GM19395 (cell line): ENCODE measurements at regions not wholly inside any gene's neighbourhood (a gene's known extent, or its start where the extent isn't known, plus 50 kb on each side); places are given as distances from the start of the nearest gene placed in this dataset.
"Not testable (repeated sequence)": the region's sequence is repeated elsewhere in the genome, so short reads cannot be mapped to it uniquely, and the experiment has no call there.

Source experiments
- ATAC-seq: cut with Tn5 transposase; IDR thresholded peaks from one replicate; pipeline ENCODE4 v1.9.1; 2021; ENCODE audit warnings: mild to moderate bottlenecking, moderate library complexity; ENCODE audit not compliant: unreplicated experiment

DNA sequence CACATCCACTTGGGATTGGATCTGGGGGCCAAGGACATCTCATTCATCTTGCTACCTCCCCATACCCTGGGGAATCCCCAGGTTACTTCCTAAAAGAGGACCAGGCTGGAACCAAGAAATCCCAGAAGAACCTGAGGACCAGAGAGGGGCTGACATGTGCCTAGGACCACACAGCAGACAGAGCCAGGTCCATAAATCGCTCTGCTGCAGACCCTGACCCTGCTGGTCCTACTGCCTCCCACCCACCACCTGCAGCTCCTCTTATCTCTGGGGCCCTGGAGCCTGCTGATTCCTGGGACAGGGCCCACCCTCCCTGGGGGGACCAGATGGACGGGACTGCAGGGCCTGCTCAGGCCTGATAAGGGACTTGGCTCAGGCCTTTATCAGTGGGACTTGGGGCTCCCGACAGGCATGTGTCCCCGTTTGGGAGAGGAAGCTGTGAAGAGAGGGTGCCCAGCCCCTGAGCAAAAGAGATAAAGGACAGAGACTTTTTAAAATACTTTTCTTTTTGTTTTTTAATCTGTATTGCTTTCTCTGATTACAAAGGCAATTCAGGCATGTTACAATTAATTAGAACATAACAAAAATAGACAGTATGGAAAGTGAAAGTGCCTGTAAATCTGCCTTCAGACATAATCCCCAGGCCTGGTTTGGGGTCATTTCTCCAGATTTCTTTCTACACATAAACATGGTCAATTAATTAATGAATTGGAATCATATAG, 101.3 kb upstream of the LARP1 start:
- ATAC-seq: no peak

DNA sequence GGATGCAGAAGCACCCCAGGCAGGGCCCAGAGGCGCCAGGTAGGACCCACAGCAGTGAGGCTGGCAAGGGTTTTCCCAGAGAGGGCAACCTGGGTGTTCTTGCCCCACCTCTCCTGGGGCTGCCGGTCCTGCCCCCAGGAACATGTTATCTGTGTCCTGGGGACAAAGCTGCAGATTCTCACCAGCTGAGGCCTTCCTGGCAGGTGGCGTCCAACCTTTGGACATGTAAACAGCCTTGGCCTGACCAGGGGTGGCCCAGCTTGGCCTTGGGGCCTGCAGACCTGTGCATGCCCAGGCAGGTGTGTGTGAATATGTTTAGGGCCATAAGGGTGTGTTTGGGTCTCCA, 101.8 kb upstream of the LARP1 start:
- ATAC-seq: no peak

DNA sequence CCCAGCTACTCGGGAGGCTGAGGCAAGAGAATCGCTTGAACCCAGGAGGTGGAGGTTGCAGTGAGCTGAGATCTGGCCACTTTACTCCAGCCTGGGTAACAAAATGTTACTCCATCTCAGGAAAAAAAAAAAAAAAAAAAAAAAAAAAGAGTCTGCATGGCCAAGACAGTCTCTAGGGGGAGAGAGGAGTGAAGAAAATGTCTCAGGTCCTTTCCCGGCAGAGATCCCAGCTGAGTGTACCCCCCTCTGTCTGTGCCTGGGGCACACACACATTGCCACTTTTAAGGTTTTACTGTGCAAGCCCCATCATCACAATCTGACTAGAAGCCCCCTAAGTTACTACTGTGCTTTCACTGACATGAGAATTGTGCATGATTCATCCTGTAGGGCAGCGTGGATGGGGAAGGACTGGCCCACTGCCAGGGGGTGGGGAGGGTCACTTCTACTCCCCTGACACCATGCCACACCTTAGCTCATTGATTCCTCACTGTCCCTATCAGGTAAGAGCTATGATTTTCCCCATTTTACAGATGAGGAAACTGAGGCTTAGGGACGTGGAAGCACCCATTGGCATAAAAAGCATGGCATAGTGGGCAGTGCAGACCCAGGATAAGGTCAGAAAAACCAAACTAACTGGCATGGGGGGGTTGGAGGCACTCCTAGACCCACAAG, 102.3 kb upstream of the LARP1 start:
- no peak for ATAC-seq

DNA sequence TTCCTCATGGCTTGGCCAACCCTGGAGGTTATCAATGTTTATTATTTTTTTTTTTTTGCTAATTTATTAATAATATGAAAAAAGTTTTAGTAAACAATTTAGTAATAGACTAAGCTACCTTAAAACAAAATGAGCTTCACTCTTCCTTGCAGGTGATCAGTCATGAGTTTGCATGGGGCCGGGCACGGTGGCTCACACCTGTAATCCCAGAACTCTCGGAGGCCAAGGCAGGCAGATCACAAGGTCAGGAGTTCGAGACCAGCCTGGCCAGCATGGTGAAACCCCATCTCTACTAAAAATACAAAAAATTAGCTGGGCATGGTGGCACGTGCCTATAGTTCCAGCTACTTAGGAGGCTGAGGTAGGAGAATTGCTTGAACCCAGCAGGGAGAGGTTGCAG, 103.4 kb upstream of the LARP1 start:
- ATAC-seq: not testable (repeated sequence)

DNA sequence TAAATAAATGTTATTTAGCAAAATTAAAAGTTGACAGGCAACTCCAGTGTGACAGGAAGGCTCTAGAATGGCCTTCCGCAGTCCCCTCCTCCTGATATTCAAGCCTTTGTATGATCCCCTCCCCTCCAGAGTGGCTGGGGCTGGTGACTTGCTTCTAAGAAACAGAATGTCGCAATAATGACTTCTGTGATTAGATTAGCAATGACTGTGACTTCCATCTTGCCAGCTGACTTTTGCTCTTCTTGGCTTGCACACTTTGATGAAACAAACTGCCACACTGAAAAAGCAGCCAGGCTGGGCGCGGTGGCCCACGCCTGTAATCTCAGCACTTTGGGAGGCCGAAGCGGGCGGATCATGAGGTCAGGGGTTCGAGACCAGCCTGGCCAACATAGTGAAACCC, 106.5 kb upstream of the LARP1 start:
- ATAC-seq: no peak

DNA sequence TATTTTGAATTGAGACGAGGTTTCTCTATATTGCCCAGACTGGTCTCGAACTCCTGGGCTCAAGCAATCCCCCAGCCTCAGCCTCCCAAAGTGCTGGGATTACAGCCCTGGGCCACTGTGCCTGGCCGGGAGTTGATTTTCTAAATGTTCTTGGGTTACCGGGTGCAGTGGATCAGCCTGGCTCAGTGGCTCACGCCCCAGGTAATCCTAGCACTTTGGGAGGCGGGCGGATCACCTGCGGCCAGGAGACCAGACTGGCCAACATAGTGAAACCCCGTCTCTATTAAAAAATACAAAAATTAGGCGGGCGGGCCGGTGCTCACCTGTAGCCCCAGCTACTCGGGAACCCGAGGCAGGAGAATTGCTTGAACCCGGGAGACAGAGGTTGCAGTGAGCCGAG, 106.9 kb upstream of the LARP1 start:
- no peak for ATAC-seq

DNA sequence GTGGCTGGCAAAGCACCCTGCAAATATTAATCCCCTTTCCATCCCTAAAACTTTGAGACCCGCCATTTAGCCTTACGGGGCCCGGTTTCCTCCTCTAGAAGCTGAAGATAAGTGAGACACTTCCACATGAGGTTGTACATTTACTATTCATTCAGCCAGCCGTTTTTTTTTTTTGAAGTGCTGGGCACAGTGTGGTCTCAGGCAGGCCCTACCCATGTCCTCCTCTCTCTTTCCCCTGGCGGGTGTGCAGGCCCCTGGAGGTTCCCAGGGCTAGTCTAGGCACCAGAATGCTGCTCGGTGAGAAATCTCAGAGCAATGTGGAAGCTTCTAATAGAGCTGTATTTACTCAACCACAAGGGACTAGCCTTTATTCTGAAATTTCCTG, 107.4 kb upstream of the LARP1 start:
- ATAC-seq: peak; percentile 6

DNA sequence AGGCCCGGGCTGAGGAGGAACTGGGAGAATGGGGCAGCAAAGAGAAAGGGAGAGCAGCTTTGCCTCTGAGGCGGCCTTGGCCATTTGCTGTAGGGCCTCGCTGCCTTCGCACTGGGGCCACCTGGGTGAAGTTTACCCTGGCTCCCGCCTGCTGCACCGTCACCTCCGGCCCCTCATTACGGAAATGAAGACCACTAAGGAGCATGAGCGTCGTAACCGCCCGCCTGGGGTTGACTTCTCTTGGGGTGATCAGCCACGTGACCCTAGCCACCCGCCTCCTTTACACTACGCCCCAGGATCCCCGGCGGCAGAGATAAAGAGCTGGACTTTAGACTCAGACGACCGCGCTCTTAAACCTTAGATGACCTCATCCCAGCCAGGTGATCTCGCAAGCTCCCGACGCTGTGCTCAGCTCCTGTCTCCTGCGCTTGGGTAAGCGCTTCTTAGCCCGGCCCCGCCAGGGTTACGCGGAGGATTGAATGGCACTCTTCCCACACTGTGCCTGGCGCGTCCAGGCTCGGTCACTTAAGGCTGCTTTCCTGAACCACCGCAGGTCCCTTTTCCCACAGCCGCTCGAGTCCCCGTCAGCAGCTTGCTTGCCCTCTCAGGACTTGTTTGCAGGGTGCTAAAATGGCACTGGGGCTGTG, 107.9 kb upstream of the LARP1 start:
- ATAC-seq: peak; percentile 75

DNA sequence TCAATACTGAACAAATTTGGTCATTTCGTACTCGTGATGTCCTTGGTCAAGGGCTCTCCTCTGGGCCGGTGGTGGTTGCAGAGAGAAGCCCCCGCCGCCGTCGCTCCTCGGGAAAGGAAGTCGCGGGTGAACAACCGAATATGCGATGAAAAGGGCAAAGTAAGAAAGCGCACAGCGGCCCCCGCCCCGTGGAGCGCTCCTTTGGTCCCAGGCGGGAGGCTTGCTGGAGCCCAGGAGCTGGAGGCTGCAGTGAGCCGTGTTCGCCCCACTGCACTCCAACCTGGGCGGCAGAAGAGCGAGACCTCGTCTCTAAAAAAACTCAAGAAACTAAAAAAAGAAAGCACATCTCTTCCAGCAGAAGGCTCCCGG, 108.4 kb upstream of the LARP1 start:
- ATAC-seq: peak; percentile 32

DNA sequence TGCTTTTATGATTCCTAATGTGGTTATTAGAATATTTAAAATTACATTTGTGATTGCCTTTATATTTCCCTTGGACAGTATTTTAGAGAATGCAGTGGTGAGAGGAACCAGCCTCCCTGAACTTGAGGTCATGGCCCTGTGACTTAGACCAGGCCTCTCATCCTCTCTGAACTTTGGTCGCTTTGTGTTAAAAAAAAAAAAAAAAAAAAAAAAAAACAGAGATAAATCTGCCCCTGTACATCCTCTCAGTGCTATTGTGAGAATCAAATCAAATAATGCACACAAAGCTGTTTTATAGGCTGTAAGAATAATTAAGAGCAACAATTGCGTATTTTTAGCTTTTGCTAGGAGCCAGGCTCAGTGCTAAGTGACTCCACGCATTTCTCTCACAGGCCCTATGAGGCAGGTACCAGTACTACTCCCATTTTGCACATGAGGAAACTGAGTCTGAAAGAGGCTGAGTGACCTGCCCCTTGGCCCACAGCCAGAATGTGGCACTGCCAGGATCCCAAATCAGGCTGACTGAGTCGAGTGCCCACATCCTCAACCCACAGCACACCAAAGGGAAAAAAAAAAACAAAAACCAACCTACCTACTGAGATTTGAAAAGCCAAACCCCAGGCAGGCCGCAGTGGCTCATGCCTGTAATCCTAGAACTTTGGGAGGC, 110.3 kb upstream of the LARP1 start:
- no peak for ATAC-seq

DNA sequence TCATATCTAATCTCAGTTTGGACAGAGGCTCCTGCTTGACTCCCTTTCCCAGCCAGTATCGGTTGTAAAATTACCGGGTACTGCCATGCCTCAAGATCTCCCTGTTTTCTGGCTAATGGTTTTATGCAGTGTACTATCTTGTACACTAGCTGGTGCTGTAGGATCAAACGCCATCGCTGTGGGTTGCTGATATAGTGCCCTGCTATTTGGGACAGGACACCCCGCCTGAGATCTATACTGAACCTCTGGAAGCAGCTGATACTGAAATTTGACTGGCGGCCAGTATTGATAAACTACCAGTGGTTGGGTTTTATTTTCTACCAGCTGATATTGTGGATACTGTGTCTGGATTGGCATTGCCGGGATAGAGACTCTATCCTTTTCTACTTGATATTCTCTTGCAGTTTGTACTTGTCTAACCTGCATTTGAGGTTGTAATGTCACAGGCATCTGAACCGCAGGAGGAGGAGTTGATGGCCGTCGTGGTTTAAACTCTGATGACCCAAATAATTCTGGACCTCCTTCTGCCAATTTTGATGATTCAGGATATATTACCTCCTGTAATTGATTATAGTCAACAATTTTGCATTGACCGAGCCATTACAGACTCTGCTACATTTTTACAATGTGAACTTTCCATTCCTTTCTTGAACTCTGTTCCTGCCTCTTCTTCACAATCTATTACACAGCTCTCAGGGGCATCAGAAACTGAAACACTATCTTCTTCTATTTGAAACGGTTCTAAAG, 112.5 kb upstream of the LARP1 start:
- no peak for ATAC-seq

DNA sequence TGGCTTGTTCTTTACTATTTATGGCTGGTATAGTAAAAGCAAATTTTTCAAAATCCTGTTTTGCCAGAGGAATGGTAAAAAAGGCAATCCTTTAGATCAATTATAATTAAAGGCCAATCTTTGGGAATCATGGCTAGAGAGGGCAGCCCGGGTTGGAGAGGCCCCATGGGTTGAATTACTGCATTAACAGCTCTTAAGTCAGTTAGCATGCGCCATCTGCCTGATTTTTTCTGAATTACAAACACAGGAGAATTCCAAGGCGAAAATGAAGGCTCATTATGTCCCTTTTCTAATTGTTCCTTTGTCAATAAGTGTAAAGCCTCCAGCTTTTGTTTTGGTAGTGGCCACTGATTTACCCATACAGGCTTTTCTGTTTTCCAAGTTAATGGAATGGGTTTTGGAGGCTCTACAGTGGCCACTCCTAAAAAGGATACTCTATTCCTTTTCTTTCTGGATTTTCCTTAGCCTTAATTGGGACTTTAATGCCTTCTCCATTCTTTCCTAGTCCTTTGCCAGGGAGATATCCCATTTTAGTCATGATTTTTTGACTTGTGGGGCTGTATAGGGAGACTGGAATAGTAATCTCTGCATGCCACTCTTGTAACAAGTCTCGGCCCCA, 114.9 kb upstream of the LARP1 start:
- not testable (repeated sequence) for ATAC-seq

DNA sequence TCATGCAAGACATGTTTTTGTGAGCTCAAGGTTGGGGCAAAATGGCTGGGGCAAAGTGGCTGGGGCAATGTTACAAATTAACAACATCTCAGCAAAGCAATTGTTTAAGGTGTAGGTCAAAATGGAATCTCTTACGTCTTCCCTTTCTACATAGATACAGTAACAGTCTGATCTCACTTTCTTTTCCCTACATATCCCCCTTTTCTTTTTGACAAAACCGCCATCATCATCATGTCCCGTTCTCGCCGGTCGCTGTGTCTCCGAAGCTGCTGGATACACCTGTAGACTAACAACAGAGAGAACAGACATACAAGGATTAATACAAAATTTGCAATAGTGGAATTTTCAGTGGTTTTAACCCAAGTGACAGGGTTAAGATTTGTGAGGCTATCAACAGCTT, 118.4 kb upstream of the LARP1 start:
- ATAC-seq: not testable (repeated sequence)

DNA sequence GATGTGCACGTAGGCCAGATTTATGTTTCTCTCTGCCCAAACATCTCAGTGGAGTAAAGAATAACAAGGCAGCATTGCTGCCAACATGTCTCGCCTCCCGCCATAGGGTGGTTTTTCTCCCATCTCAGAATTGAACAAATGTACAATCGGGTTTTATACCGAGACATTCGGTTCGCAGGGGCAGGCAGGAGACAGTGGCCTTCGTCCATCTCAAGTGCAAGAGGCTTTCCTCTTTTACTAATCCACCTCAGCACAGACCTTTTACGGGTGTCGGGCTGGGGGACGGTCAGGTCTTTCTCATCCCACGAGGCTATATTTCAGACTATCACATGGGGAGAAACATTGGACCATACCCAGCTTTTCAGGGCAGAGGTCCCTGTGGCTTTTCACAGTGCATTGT, 118.9 kb upstream of the LARP1 start:
- not testable (repeated sequence) for ATAC-seq

DNA sequence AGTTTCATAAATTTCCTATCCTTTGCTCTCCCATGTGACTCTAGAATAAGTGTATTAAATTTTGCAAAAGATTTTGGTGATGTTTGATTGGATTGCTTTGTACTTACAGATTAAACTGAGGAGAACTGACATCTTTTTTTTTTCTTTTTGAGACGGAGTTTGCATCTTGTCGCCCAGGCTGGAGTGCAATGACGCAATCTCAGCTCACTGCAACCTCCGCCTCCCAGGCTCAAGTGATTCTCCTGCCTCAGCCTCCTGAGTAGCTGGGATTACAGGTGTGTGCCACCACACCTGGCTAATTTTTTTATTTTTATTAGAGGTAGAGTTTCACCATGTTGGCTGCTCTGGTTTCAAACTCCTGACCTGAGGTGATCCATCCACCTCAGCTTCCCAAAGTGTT, 121.4 kb upstream of the LARP1 start:
- ATAC-seq: not testable (repeated sequence)

DNA sequence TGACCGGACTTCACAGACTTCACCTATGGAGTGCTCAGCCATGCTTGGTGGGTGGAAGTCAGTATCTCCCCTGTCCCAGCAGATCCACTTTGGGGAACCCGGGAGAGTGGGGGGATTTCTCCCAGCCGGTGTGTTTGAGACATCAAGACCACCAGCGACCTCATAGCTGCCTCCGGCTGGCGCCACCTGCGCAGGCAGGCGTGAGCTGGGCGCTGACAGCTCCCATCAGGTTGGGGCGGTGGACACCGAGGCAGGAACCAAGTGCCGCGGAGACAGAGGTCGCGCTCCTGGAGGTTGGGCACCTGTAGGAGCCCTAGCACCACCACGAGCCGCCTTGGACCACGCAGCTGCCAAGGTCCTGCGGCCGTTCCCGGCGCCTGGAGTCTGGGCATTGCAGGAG, 124.0 kb upstream of the LARP1 start:
- no peak for ATAC-seq

DNA sequence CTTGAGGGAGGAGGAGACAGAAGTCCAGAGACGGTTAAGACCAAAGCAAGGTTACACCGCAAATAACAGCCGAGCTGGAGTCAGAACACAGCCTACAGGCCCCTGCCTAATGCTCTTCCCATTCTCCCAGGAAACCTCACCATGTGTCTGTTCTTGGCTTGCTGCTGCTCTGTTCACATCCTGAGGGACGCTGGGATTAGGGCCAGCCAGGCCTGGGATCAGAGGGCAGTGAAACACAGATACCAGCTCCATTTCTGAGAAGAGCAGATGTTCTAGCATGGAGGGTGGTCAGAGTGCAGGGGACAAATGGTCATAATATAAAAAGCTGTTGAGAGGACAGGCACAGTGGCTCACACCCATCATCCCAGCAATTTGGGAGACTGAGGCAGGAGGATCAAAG, 124.8 kb upstream of the LARP1 start:
- no peak for ATAC-seq

DNA sequence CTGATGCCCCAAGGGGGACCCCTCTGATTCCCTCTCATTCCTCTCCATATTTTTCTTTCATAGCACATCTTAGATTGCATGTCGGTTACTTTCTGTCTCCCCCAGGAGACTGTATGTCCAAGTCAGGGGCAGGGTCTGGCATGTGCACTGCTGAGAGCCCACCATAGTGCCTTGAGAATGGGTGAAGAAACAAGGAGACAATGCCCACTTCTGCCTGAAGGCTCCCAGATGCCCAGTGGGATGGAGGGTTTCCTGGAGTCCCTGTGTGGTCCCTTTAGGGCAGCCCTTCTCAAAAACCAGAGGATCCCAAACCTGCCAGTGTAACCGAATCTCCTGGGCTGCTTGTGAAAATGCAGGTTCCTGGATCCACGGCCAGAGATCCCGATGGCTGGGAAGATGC, 126.5 kb upstream of the LARP1 start:
- ATAC-seq: no peak

DNA sequence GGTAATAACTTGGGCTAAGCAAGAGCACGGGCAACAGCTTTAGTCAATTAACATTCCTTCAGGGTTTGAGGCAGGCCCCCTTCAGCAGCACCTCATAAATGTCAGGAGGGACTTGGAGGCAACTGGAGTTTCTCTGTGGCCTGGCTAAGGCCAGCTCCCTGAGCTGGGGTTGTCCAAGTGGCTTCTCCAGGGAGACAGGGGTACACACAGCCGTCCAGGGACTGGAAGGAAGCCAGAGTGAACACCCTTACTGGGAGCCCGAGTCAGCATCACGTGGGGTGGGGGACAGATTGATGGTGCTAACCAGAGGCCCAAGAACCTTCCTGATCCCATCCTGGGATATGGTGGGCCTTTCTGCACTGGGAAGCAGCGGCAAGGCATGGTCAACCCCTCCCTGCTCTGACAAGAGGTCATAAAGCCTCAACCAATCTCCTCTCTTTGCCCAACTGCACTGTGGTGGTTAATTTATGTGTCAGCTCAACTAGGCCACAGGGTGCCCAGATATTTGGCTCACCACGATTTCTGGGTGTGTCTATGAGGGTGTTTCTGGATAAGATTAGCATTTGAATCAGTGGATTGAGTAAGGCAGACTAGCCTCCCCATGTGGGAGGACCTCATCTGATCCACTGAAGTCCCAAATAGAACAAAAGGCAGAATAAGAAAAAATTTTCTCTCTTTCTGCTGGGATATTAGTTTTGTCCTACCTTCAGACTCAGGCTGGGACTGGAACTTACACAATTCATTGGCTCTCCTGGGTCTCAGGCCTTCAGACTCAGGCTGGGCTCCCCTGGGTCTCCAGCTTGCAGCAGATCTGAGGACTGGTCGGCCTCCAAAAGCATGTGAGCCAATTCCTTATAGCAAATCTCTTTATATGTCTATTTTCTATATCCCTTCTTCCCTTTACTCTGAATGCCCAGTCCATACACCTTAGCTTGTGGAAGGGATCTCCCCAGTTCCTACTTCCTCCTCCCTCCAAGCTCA, 127.2 kb upstream of the LARP1 start:
- ATAC-seq: no peak
